ENCODE measurements at regions not wholly inside any gene's neighbourhood (a gene's known extent, or its start where the extent isn't known, plus 50 kb on each side); places are given as distances from the start of the nearest gene placed in this dataset.

- no peak for DNase-seq (ENCODE audit: extremely low spot score in 2 of 2)
- Histone ChIP-seq H3K27me3 (no peaks in the 10 kb centered on the region), H3K27ac (no peak overlapping the region), H3K36me3 (no peaks in the 10 kb centered on the region), H3K9me3 (no peaks in the 10 kb centered on the region), H3K4me3 (no peak overlapping the region), H3K4me1 (no peaks in the 10 kb centered on the region)
- TF ChIP-seq POLR2A (IDR thresholded peaks at IDR 0.05), result no peak
- no peak for TF ChIP-seq CTCF (IDR thresholded peaks at IDR 0.05)
- TF ChIP-seq POLR2AphosphoS5 (IDR thresholded peaks at IDR 0.05; ENCODE audit: insufficient read depth in 1 of 2, low read depth in 1 of 2), result no peak
- intact Hi-C loops (cut with DNase I), result no loop called here
Measured at GRCh38 chr4:178240891-178241290, 798.7 kb upstream of the AGA start.

GRCh38 chr4:178241601-178242118 is 799.4 kb upstream of the AGA start:
- no peak for TF ChIP-seq POLR2A (IDR thresholded peaks at IDR 0.05)
- TF ChIP-seq POLR2AphosphoS5 (IDR thresholded peaks at IDR 0.05; ENCODE audit: insufficient read depth in 1 of 2, low read depth in 1 of 2), result no peak
- no peak for TF ChIP-seq CTCF (IDR thresholded peaks at IDR 0.05)
- H3K27ac ChIP-seq, result no peak overlapping the region
- DNase-seq (ENCODE audit: extremely low spot score in 2 of 2), result no peak

GRCh38 chr4:178242655-178243054 is 800.4 kb upstream of the AGA start:
- Histone ChIP-seq H3K4me3 (no peak overlapping the region), H3K27me3 (no peaks in the 10 kb centered on the region), H3K9me3 (no peaks in the 10 kb centered on the region), H3K4me1 (no peaks in the 10 kb centered on the region), H3K27ac (no peak overlapping the region), H3K36me3 (no peaks in the 10 kb centered on the region)
- intact Hi-C loops (cut with DNase I), result no loop called here
- TF ChIP-seq CTCF (IDR thresholded peaks at IDR 0.05), result no peak
- DNase-seq (ENCODE audit: extremely low spot score in 2 of 2), result no peak

More at GRCh38 chr4:178241601-178242118, 799.4 kb upstream of the AGA start:
- Histone ChIP-seq H3K9me3 (no peaks in the 10 kb centered on the region), H3K36me3 (no peaks in the 10 kb centered on the region), H3K27me3 (no peaks in the 10 kb centered on the region), H3K4me3 (no peak overlapping the region), H3K4me1 (no peaks in the 10 kb centered on the region)
- intact Hi-C loops (cut with DNase I), result no loop called here

DNA sequence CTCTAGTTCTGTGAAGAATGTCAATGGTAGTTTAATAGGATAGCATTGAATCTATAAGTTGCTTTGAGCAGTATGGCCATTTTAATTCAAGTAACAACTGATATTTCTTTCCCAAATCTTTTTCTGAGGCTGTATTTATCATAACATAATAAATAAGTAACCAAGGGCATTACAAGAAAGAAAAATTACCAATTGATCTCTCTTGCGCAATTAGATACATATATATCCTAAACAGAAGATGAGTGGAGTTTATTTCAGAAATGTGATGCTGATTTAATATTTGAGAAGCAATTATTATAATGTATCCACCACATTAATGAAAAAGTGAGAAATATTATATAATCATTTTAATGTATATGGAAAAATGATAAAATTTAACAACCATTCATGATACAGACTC is 802.5 kb upstream of the AGA start:
- no peak overlapping the region for H3K4me3 ChIP-seq
- no peaks in the 10 kb centered on the region for H3K9me3 ChIP-seq
- DNase-seq (ENCODE audit: extremely low spot score in 2 of 2), result no peak
- intact Hi-C loops (cut with DNase I), result no loop called here
- TF ChIP-seq POLR2A (IDR thresholded peaks at IDR 0.05) (no peak), POLR2AphosphoS5 (IDR thresholded peaks at IDR 0.05; ENCODE audit: insufficient read depth in 1 of 2, low read depth in 1 of 2) (no peak)
- no peaks in the 10 kb centered on the region for H3K36me3 ChIP-seq
- H3K27ac ChIP-seq, result no peak overlapping the region
- no peaks in the 10 kb centered on the region for H3K27me3 ChIP-seq
- H3K4me1 ChIP-seq, result no peaks in the 10 kb centered on the region

DNA sequence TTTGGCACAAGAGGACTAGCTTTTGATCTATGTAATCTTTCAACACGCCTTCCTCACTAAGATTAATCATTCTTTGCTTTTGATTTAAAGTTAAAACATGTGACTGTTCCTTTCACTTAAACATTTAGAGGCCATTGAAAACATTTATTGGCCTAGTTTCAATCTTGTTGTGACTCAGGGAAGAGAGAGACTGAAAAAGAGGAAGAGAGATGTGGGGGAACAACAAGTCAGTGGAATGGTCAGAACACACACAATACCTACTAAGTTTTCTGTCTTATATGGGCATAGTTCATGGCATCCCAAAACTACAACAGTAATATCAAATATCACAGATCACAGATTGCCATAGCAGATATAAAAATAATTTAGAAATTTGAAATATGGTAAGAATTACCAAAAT is 812.9 kb upstream of the AGA start:
- H3K27me3 ChIP-seq, result no peaks in the 10 kb centered on the region
- H3K4me3 ChIP-seq, result no peak overlapping the region
- H3K36me3 ChIP-seq, result no peaks in the 10 kb centered on the region
- intact Hi-C loops (cut with DNase I), result no loop called here
- no peak for DNase-seq (ENCODE audit: extremely low spot score in 2 of 2)
- no peak overlapping the region for H3K27ac ChIP-seq
- no peaks in the 10 kb centered on the region for H3K4me1 ChIP-seq
- TF ChIP-seq CTCF (IDR thresholded peaks at IDR 0.05), result no peak
- no peak for TF ChIP-seq POLR2AphosphoS5 (IDR thresholded peaks at IDR 0.05; ENCODE audit: insufficient read depth in 1 of 2, low read depth in 1 of 2)
- TF ChIP-seq POLR2A (IDR thresholded peaks at IDR 0.05), result no peak
- H3K9me3 ChIP-seq, result no peaks in the 10 kb centered on the region

DNA sequence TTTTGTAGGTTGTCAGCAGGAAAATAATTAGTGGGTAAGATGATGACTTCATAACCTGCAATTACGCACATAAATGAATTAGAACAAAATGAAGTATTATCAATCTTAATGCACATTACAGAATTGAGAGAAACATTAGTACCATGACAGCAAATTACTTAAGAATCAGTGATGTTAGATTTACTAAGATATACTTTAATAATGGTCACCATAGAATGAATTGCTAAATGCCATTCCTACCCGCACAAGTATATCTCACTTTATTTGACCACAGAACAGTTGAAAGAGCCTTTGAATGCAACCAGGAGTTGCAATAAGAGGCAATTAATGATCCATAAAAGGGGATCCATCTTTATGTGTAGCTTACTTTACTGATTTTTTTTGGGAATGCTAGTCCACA is 816.4 kb upstream of the AGA start:
- Histone ChIP-seq H3K9me3 (no peaks in the 10 kb centered on the region), H3K36me3 (no peaks in the 10 kb centered on the region), H3K4me1 (no peaks in the 10 kb centered on the region), H3K27me3 (no peaks in the 10 kb centered on the region), H3K4me3 (no peak overlapping the region), H3K27ac (no peak overlapping the region)
- DNase-seq (ENCODE audit: extremely low spot score in 2 of 2), result no peak
- no peak for TF ChIP-seq POLR2AphosphoS5 (IDR thresholded peaks at IDR 0.05; ENCODE audit: insufficient read depth in 1 of 2, low read depth in 1 of 2)
- TF ChIP-seq POLR2A (IDR thresholded peaks at IDR 0.05), result no peak
- TF ChIP-seq CTCF (IDR thresholded peaks at IDR 0.05), result no peak
- intact Hi-C loops (cut with DNase I), result no loop called here

All from vagina (tissue), 2 donors.